Thyroid gland (tissue), 4 donors: ENCODE measurements at regions not wholly inside any gene's neighbourhood (a gene's known extent, or its start where the extent isn't known, plus 50 kb on each side); places are given as distances from the start of the nearest gene placed in this dataset.

Source experiments
- CTCF ChIP-seq, 6 experiments: fragments of 200-600 bp in 3 of 6; fragments of 450-650 bp in 3 of 6; sonication (generic) in 3 of 6; IDR thresholded peaks; one replicate each; pipeline ENCODE4 v1.5.1; 2016 to 2019; ENCODE audit warnings: antibody characterized with exemption in 6 of 6, mild to moderate bottlenecking in 2 of 6, inconsistent platforms in 1 of 6, moderate library complexity in 1 of 6
- POLR2A ChIP-seq, 2 donors: fragments of 450-650 bp; IDR thresholded peaks; one replicate each; pipeline ENCODE4 v1.6.1; 2017; ENCODE audit warnings: antibody characterized with exemption in 2 of 2, mild to moderate bottlenecking in 2 of 2, moderate library complexity in 1 of 2

GRCh38 chr2:212665948-212666347 lies 127.3 kb upstream of the ERBB4 start:
- TF ChIP-seq CTCF (IDR thresholded peaks at IDR 0.05) (no peak), POLR2A (IDR thresholded peaks at IDR 0.05) (no peak)
